CD4-positive, alpha-beta memory T cell (primary cell): ENCODE measurements at regions not wholly inside any gene's neighbourhood (a gene's known extent, or its start where the extent isn't known, plus 50 kb on each side); places are given as distances from the start of the nearest gene placed in this dataset.

Experiments used
- CTCF ChIA-PET: fragments of 350-600 bp; sonication (Branson Sonifier 250); formaldehyde crosslinking; loops from one replicate; lab custom pipeline; 2021; ENCODE audit warnings: inconsistent platforms; ENCODE audit not compliant: partially characterized antibody; lab: Charles Lee
- POLR2A ChIA-PET: fragments of 350-600 bp; sonication (Branson Sonifier 250); formaldehyde crosslinking; loops from one replicate; lab custom pipeline; 2021; ENCODE audit not compliant: partially characterized antibody; lab: Charles Lee
- DNase-seq, 5 donors: peaks; one replicate each; pipeline versions ENCODE4 v3.0.0 to v3.0.0-alpha.2; 2020 to 2022; ENCODE audit warnings: mixed read lengths in 1 of 5
- H3K27ac ChIP-seq: one replicate; pipeline ENCODE4 v1.7.0; 2013; ENCODE audit warnings: low read depth, low read length
- H3K27me3 ChIP-seq: 2 replicates; pipeline ENCODE4 v1.7.0; 2013; ENCODE audit warnings: mild to moderate bottlenecking, low read length, moderate library complexity; ENCODE audit not compliant: insufficient read depth
- H3K36me3 ChIP-seq: 2 replicates; pipeline ENCODE4 v1.7.0; 2013; ENCODE audit warnings: mild to moderate bottlenecking, low read length, moderate library complexity; ENCODE audit not compliant: insufficient read depth
- H3K4me1 ChIP-seq: 2 replicates; pipeline ENCODE4 v1.7.0; 2013; ENCODE audit warnings: mild to moderate bottlenecking, low read length, moderate library complexity; ENCODE audit not compliant: insufficient read depth
- H3K4me3 ChIP-seq, 2 donors: one replicate each; pipeline ENCODE4 v1.7.0; 2013; ENCODE audit warnings: low read length in 2 of 2, mild to moderate bottlenecking in 1 of 2
- H3K9me3 ChIP-seq, 2 donors: one replicate each; pipeline ENCODE4 v1.7.0; 2013; ENCODE audit warnings: low read length in 2 of 2, control low read depth in 1 of 2; ENCODE audit not compliant: control insufficient read depth in 1 of 2
- H3K27ac Mint-ChIP-seq, 7 donors: one replicate each; pipeline ENCODE4 v1.8.0; 2020 to 2021; ENCODE audit warnings: mixed read lengths in 7 of 7, mild to moderate bottlenecking in 6 of 7, inconsistent platforms in 3 of 7, moderate library complexity in 3 of 7
- H3K27me3 Mint-ChIP-seq, 2 donors: one replicate each; pipeline ENCODE4 v1.8.0; 2020 to 2021; ENCODE audit warnings: mixed read lengths in 2 of 2
- H3K36me3 Mint-ChIP-seq, 2 donors: one replicate each; pipeline ENCODE4 v1.8.0; 2020 to 2021; ENCODE audit warnings: mixed read lengths in 2 of 2, inconsistent platforms in 1 of 2, mild to moderate bottlenecking in 1 of 2
- H3K4me1 Mint-ChIP-seq, 4 donors: one replicate each; pipeline ENCODE4 v1.8.0; 2020 to 2021; ENCODE audit warnings: mixed read lengths in 4 of 4, mild to moderate bottlenecking in 1 of 4
- H3K4me3 Mint-ChIP-seq, 8 donors: one replicate each; pipeline ENCODE4 v1.8.0; 2020 to 2021; ENCODE audit warnings: mixed read lengths in 8 of 8, mild to moderate bottlenecking in 7 of 8, moderate library complexity in 6 of 8, inconsistent platforms in 3 of 8
- H3K9me3 Mint-ChIP-seq, 8 donors: one replicate each; pipeline ENCODE4 v1.8.0; 2020 to 2021; ENCODE audit warnings: mixed read lengths in 8 of 8, mild to moderate bottlenecking in 5 of 8, inconsistent platforms in 3 of 8, moderate library complexity in 1 of 8
- intact Hi-C: fragments of 100-400 bp; cut with micrococcal nuclease; formaldehyde crosslinking; loops from one replicate; pipeline ENCODE4 v1.15.1; 2023

DNA sequence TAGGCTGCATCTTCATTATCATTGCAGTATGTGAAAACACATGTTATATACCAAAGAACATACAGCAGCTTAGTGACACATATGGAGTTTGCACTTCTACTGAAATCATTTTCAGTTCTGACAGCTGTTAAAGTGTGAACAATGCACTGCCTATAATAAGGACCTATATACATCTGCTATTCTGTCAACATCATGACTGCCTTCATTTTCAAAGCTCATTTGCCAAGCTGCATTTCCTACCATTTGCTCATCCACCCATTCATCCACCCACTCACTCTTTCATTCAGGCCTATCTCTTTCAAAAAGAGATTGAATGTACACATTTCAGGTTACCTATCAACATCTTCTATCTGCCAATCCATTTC, 81.7 kb upstream of the STK17B start:
- intact Hi-C loops = no loop called here
- no peaks in the 10 kb centered on the region for H3K36me3 Mint-ChIP-seq
- Histone ChIP-seq H3K27me3 (no peaks in the 10 kb centered on the region), H3K4me3 (no peak overlapping the region), H3K9me3 (no peaks in the 10 kb centered on the region), H3K4me1 (peaks cover 43% of the 10 kb centered on the region), H3K27ac (no peak overlapping the region), H3K36me3 (no peaks in the 10 kb centered on the region)
- H3K27me3 Mint-ChIP-seq = no peaks in the 10 kb centered on the region
- ChIA-PET POLR2A (interaction anchor here (0.7 to 2.7 kb wide), 4 partner anchors 9 to 83 kb away, joined by 3 to 10 read pairs (median 3); no protein-coding TSS in a partner anchor), CTCF (interaction anchor here (1.1 to 1.5 kb wide), 3 partner anchors 9 to 23 kb away, joined by 4 to 5 read pairs (median 4); no protein-coding TSS in a partner anchor)
- no peak for DNase-seq
- H3K9me3 Mint-ChIP-seq = peaks cover 0 to 8% (median 0%) of the 10 kb centered on the region in 8 donors
- H3K4me3 Mint-ChIP-seq = no peak overlapping the region
- peaks cover 54 to 75% (median 65%) of the 10 kb centered on the region in 4 donors for H3K4me1 Mint-ChIP-seq
- peak overlapping the region in 2 of 7 donors; percentile 40 to 66 for H3K27ac Mint-ChIP-seq

DNA sequence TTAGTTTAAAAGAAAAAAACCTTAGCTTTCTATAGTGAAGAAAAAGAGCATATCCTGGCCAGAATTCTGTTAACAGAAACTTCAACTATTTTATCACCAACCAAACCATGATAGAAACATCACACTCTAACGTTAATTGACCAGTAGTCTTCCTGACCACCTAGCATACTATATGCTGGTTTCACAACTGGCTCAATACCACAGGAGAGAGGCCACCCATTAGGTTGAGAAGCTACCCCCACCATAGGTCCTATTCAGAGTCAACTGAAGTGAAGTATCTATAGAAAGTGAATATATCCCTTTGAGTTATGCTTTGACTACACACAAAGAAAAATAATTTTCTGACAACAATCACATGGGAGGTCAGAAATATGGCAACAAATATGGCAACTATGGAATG, 85.2 kb upstream of the STK17B start:
- CTCF ChIA-PET = interaction anchor here (0.9 to 1.4 kb wide), 3 partner anchors 11 to 23 kb away, joined by 3 to 4 read pairs (median 3); no protein-coding TSS in a partner anchor
- H3K4me3 Mint-ChIP-seq = peak overlapping the region in 1 of 8 donors; percentile 42
- Histone ChIP-seq H3K9me3 (no peaks in the 10 kb centered on the region), H3K36me3 (no peaks in the 10 kb centered on the region), H3K4me3 (no peak overlapping the region), H3K27me3 (no peaks in the 10 kb centered on the region), H3K4me1 (peaks cover 39% of the 10 kb centered on the region), H3K27ac (no peak overlapping the region)
- no peak for DNase-seq
- H3K36me3 Mint-ChIP-seq = peaks cover 0 to 1% of the 10 kb centered on the region in 2 donors
- POLR2A ChIA-PET = interaction anchor here (1.0 to 3.3 kb wide), 5 partner anchors 9 to 79 kb away, joined by 3 to 8 read pairs (median 5); no protein-coding TSS in a partner anchor
- peaks cover 43 to 67% (median 58%) of the 10 kb centered on the region in 4 donors for H3K4me1 Mint-ChIP-seq
- H3K27me3 Mint-ChIP-seq = no peaks in the 10 kb centered on the region
- peaks cover 0 to 3% (median 0%) of the 10 kb centered on the region in 8 donors for H3K9me3 Mint-ChIP-seq
- H3K27ac Mint-ChIP-seq = peak overlapping the region in 5 of 7 donors; percentile 9 to 74 (median 37)
- intact Hi-C loops = no loop called here

DNA sequence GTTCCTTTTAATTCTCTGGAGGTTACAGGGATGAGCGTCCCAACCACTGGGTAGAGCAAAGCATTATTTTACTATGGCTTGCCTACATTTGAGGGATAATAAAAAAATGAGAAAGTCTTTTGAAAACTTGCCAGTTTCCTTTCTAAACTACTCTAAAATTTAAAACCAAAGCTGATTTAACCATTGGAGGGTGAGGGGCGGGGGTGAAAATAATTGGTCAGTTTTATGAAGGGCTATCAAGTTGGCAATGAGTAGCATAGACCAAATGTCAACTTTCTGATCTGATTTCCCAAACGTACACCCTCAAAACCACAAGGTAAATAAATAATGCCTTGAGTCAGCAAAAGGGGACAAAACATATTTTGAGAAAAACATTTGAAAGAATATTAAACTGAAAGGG, 85.7 kb upstream of the STK17B start:
- Mint-ChIP-seq H3K4me1 (peaks cover 45 to 66% (median 58%) of the 10 kb centered on the region in 4 donors), H3K4me3 (peak overlapping the region in 1 of 8 donors; percentile 42), H3K9me3 (peaks cover 0 to 3% (median 0%) of the 10 kb centered on the region in 8 donors), H3K27ac (no peak overlapping the region), H3K36me3 (peaks cover 0 to 1% of the 10 kb centered on the region in 2 donors), H3K27me3 (no peaks in the 10 kb centered on the region)
- H3K36me3 ChIP-seq = no peaks in the 10 kb centered on the region
- no peaks in the 10 kb centered on the region for H3K9me3 ChIP-seq
- no peak overlapping the region for H3K4me3 ChIP-seq
- H3K27ac ChIP-seq = no peak overlapping the region
- intact Hi-C loops = no loop called here
- no peak for DNase-seq
- H3K4me1 ChIP-seq = peaks cover 44% of the 10 kb centered on the region
- no peaks in the 10 kb centered on the region for H3K27me3 ChIP-seq
- POLR2A ChIA-PET = interaction anchor here (1.0 to 6.4 kb wide), 6 partner anchors 9 to 86 kb away, joined by 3 to 85 read pairs (median 6); partner anchors contain the start of gene STK17B
- CTCF ChIA-PET = interaction anchor here (0.9 kb wide), 1 partner anchor 12 kb away, joined by 4 read pairs; no protein-coding TSS in a partner anchor

DNA sequence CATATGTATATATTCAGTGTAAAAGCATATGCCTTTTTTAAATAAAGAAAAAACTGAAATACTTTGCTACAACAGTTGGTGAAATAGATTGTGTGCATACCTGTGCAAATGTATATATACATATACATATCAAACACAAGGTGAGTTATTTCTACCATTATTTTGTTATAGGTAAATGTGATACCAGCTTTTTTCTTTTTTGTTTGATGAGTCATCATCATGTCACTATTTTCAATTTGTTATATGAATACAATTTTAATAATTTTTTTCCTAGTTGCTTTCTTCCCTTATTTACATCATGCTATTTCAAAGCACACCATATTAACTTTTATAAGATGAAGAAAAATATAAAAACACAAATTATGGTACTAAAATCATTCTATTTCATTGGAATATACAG, 87.0 kb upstream of the STK17B start:
- H3K36me3 ChIP-seq = no peaks in the 10 kb centered on the region
- no peak for DNase-seq
- ChIA-PET POLR2A (interaction anchor here (0.8 to 6.4 kb wide), 8 partner anchors 9 to 114 kb away, joined by 3 to 85 read pairs (median 6); partner anchors contain the start of gene STK17B), CTCF (interaction anchor here (0.9 to 6.1 kb wide), 6 partner anchors 17 to 190 kb away, joined by 3 to 60 read pairs (median 12); partner anchors contain the start of gene DNAH7)
- H3K36me3 Mint-ChIP-seq = peaks cover 0 to 1% of the 10 kb centered on the region in 2 donors
- no peak overlapping the region for H3K4me3 ChIP-seq
- peaks cover 49 to 66% (median 58%) of the 10 kb centered on the region in 4 donors for H3K4me1 Mint-ChIP-seq
- no peaks in the 10 kb centered on the region for H3K27me3 Mint-ChIP-seq
- no peak overlapping the region for H3K4me3 Mint-ChIP-seq
- peak overlapping the region; percentile 65 for H3K27ac ChIP-seq
- intact Hi-C loops = no loop called here
- H3K27me3 ChIP-seq = no peaks in the 10 kb centered on the region
- H3K9me3 ChIP-seq = no peaks in the 10 kb centered on the region
- H3K4me1 ChIP-seq = peaks cover 56% of the 10 kb centered on the region
- peaks cover 0 to 3% (median 0%) of the 10 kb centered on the region in 8 donors for H3K9me3 Mint-ChIP-seq
- H3K27ac Mint-ChIP-seq = no peak overlapping the region

DNA sequence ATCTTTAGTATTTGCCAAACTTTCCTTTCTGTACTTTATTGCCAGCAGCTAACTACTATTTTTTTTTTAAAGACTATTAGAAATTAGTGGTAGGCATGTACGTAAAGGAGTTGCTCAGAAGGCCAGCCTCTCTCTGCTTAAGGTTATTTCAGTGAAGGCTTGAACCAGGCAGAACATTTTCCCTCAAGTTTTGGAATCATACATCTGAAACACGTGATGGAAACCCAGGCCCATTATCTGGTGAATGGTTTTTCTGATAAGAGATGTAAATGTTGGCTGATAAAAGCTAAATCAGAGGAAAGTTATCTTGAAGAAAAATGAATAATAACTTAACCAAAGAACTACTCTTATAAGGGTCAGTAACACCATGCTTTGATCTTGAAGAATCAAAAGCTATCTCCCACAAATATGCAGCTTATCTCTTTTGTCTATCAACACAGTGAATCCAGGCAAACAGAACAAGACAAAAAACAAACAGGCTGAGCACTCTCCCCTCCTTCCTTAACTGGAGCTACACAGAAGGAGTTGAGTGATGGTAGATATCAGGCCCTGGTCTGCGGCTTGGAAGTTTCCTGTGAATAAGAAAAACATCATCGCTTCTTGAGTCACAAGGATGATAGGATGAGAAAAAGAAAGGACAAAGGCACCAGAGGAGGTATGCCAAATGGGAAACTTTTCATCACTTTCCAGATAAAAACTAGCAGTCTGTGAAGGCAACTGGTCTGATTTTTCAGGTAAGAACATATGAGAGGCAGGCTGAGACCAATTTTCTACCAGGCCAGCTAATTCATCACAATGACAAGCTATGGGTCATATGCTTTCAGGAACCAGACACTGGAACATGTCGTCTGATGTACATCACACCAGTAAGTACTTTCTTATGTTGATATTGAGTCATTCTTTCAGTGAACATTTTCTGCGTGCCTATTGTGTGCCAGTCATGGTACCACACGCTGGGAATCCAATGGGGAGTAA, 88.4 kb upstream of the STK17B start:
- H3K4me1 Mint-ChIP-seq = peaks cover 54 to 71% (median 63%) of the 10 kb centered on the region in 4 donors

DNA sequence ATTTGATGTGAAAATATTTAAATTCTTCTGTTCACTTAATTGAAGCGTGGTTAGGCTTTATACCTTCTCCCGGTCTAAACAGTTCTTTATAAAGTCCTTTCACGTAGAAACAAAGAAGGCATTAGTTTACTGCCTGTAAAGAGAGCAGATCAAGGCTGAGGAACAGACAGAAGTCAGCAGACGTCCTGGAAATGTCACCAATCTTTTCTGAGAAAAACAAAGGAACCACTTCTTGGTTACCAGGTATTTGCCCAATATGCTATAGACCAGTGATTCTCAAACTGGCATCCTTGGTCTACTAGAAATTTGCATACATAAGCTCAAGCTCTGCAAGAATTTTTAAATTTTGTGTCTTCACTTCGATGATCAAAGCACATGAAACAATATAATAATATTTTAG, 89.2 kb upstream of the STK17B start:
- Mint-ChIP-seq H3K4me3 (peak overlapping the region; percentile 79 to 93 (median 84)), H3K27me3 (no peaks in the 10 kb centered on the region), H3K4me1 (peaks cover 57 to 78% (median 65%) of the 10 kb centered on the region in 4 donors), H3K9me3 (peaks cover 0 to 3% (median 0%) of the 10 kb centered on the region in 8 donors), H3K27ac (peak overlapping the region; percentile 88 to 99 (median 95)), H3K36me3 (peaks cover 0 to 1% of the 10 kb centered on the region in 2 donors)
- DNase-seq = peak in 3 of 5 donors; percentile 35 to 46 (median 38)
- CTCF ChIA-PET = interaction anchor here (0.9 to 6.1 kb wide), 16 partner anchors 12 to 192 kb away, joined by 3 to 60 read pairs (median 6); partner anchors contain the start of gene DNAH7
- POLR2A ChIA-PET = interaction anchor here (0.6 to 6.4 kb wide), 24 partner anchors 8 to 186 kb away, joined by 3 to 85 read pairs (median 8); partner anchors contain the start of gene STK17B
- H3K27ac ChIP-seq = peak overlapping the region; percentile 65
- no peaks in the 10 kb centered on the region for H3K9me3 ChIP-seq
- no peaks in the 10 kb centered on the region for H3K36me3 ChIP-seq
- no peaks in the 10 kb centered on the region for H3K27me3 ChIP-seq
- H3K4me3 ChIP-seq = peak overlapping the region; percentile 45 to 51
- H3K4me1 ChIP-seq = peaks cover 78% of the 10 kb centered on the region
- intact Hi-C loops = loop anchor here (1.0 to 10.0 kb wide), 4 partner anchors 33 to 726 kb away; no protein-coding TSS in a partner anchor

More for the DNA sequence above, 88.4 kb upstream of the STK17B start:
- H3K27ac Mint-ChIP-seq = peak overlapping the region; percentile 88 to 99 (median 95)
- no peaks in the 10 kb centered on the region for H3K27me3 ChIP-seq
- H3K4me1 ChIP-seq = peaks cover 70% of the 10 kb centered on the region
- H3K36me3 Mint-ChIP-seq = peaks cover 0 to 1% of the 10 kb centered on the region in 2 donors
- peak overlapping the region; percentile 45 to 51 for H3K4me3 ChIP-seq
- POLR2A ChIA-PET = interaction anchor here (0.6 to 6.4 kb wide), 26 partner anchors 9 to 186 kb away, joined by 3 to 85 read pairs (median 5); partner anchors contain the start of gene STK17B
- H3K4me3 Mint-ChIP-seq = peak overlapping the region; percentile 79 to 93 (median 84)
- CTCF ChIA-PET = interaction anchor here (0.6 to 6.1 kb wide), 19 partner anchors 11 to 192 kb away, joined by 3 to 60 read pairs (median 5); partner anchors contain the start of gene DNAH7
- peaks cover 0 to 3% (median 0%) of the 10 kb centered on the region in 8 donors for H3K9me3 Mint-ChIP-seq
- H3K36me3 ChIP-seq = no peaks in the 10 kb centered on the region
- no peaks in the 10 kb centered on the region for H3K9me3 ChIP-seq
- peak overlapping the region; percentile 65 for H3K27ac ChIP-seq
- intact Hi-C loops = loop anchor here (1.0 to 10.0 kb wide), 4 partner anchors 32 to 725 kb away; no protein-coding TSS in a partner anchor
- peak in 4 of 5 donors; percentile 34 to 84 (median 58) for DNase-seq
- H3K27me3 Mint-ChIP-seq = no peaks in the 10 kb centered on the region
